T-helper 2 cell (primary cell): ENCODE measurements at regions not wholly inside any gene's neighbourhood (a gene's known extent, or its start where the extent isn't known, plus 50 kb on each side); places are given as distances from the start of the nearest gene placed in this dataset.

ENCODE experiments used
- DNase-seq, 5 experiments: peaks; one replicate each; pipeline versions ENCODE4 v3.0.0 to v3.0.0-alpha.2; 2012 to 2022

DNA sequence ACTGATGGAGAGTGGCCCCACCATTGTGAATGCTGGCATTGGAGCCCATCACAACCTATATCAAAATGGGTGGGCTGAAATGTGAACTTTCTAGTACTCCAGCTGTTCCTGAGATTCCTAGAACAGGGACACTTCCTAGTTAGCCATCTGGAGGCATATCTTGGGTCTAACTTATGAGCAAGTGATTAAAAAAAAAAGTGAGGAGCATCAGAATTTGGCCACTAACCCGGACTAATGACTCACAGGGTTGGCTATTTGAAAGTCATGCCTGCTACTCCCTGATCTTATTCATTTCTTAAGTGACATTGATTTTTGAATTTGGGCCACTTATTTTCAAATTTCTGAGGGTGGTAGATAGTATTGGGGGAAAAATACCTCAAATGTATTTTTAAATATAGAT, 216.6 kb downstream of the HRH4 start:
- DNase-seq, result no peak

DNA sequence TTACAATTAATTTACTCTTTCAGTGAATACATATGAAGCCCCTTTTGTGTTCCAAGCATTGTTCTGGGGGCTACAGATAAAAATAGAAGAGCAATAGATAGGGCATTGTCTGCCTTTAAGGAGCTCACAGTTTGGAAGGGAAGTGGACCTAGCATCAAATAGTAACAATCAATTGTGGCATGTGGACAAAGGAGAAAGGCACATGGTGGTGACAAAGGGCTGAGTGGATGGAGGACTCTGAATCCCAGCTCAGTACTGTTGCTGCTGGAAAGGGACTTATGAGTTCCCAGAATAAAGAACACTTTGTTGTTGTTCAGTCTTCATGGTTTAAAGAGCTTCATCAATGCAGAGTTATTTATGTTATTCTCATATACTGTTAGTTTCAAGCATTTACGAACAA, 217.7 kb downstream of the HRH4 start:
- DNase-seq, result no peak

DNA sequence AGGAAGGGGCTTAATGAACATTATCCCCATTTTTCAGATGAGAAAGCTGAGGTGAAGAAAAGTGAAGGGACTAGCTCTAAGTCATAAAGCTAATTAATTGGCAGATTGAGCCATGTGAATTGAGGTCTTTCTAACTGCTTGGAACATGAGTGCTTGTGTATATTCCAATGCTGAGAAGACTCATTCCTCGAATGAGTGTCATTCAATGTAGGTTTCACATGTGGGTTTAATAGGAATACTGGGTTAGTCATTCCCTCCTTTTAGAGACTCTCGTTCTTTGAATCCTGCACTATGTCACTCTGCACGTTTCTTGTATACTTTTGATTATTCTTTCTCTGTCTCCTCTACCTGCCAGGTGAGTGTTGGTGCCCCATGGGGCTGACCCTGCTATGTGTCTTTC, 218.2 kb downstream of the HRH4 start:
- DNase-seq, result peak in 1 of 5 experiments; percentile 17

DNA sequence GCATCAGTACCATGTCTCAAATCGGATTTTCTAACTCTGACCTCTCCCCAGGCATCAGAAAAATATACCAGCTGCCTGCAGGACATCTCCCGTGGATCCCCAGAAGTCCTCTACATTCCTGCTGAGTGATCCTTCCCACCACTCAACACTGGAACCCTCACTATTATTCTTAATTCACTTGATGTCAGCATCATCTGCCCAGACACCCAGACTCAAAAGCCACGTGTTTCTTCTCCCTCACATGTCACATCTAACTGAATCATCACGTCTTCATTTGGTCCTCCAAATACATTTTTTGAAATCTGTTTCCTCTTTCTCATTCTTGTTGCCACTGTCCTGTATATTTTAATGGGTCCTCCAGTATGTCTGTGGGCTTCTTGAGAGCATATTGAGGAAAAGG, 218.6 kb downstream of the HRH4 start:
- no peak for DNase-seq

DNA sequence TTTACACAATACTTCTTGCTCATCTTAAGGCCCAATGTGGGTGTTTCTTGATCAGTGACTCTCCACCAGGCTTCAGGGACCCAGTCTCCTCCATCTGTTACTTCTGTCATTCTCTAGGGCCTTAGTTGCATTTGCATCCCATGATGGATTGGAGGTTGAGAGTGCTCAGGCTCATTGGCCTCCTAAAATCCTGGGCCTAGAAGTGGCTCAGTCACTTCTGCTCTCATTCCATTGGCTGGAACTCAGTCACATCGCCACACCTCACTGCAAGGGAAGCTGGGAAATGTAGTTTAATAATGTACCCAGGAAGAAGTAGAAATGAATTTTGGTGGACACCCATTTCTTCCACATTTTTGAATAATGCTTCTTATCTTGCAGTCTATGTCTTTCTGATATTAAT, 223.5 kb downstream of the HRH4 start:
- no peak for DNase-seq

DNA sequence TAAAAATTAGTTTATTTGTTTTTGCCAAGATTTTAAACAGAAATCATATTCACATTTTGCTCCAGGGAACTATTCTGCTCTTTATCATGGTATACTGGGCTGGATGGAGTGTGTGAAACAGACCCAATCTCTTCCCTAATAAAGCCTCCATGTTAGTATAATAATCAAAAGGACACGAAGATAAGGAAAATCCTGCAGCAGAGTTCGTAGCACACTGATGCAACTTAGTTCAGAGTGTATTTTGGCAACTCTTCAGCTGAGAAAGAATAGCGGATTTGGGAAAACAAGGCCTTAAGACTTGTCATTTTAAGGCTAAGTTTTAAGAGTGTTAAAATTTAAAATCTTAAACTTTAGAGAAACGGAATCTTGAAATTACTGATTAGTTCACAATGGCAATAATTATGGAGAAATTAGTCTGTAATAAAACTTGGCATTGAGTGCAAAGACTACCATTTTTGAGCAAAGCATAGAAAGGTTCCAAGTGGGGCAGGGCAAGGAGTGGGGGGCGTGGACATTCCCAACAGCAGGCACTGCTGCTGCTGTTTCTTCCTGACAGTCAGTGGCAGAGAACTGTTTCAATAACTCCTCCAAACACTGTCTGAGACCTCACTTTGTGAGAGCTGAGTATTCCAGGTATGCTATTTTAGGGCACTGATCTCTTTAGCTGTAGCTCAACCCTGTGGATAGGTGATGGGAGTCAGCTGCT, 225.0 kb downstream of the HRH4 start:
- DNase-seq, result no peak

DNA sequence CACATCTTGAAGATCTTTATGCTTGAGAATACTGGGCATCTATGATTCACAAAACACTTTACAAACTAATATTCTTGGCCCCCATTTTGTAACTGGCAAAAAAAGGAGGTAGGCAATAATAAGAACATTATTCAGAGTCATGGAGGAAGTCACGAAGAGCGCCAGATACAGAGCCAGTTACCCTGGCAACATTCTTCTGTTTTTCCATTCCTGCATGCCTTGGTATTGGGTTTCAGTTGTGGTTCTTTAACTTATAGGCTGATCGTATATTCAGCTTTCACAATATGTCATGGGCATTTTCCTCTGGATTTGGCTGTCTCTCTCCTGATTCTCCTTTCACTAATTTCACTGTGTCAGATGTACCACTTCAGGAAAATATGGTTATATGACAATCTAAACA, 234.7 kb downstream of the HRH4 start:
- DNase-seq, result no peak

DNA sequence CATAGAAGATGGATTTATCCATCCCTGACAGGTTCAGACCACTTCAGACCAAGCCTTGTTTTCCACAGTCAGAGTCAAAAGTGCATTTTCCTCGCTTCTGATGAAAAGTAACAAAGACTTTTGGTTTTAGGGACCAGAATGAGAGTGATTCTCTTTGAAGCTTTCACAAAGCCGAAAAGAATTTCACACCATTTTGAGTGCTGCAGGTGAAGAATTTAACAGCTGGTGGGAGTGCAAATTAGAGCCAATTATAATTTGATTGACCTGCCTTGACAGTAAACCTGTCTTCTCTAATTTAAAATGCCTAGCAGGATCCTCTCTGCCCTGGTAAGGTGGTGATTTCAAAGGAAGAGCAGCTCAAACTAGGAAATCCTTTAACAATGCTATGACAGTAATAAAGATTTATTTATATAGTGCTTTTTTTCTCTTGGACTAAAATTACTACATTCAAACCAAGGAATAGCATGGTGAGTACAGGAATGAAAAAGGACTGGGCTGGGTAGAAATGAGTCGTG, 241.6 kb downstream of the HRH4 start:
- no peak for DNase-seq

DNA sequence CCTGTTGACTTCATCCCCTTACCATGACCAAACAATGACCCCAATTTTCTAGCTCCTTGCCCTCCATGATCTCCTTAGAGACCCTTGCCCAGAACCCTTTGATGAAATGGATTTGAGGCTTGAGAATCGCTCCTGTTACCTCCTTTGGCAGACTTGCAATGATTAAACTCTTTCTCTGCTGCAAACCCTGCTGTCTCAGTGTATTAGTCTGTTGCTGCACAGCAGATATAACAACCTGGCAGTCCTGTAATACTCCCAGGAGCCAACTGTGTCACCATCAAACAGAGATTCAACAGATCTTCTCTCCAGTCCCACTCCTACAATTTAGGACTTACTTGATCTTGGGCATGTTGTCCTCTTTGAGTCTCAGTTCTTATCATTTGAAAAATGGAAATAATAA, 242.9 kb downstream of the HRH4 start:
- no peak for DNase-seq

DNA sequence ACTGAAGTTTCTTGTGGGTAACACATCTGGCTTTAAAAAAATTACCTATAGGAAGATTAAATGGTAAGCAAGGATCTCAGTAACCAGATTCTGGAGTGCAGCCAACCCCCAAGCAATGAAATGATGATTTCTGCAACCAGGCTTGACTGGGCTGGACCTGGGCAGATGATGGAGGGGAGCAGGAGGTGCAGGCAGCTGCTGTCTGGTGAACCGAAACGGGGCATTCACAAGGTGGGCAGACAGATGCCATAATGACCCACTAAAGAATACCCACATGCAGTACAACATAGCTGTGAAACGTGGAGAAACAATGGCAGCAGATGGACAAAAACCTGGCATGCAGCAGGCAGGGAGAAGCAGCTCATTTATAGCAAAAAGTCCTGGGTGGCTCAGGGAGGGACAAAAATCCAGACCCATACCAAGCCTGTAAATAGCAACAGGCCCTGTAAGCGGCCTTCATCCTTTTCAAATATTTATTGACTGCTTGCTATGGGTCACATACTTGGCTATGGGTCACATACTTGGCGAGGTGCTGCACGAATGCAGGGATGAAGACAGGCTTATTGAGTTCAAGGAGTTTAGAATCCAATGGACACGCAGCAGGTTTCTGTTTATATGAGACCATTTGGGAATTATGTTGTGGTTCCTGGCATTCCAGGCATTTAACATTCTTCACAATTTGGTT, 244.7 kb downstream of the HRH4 start:
- DNase-seq, result no peak

DNA sequence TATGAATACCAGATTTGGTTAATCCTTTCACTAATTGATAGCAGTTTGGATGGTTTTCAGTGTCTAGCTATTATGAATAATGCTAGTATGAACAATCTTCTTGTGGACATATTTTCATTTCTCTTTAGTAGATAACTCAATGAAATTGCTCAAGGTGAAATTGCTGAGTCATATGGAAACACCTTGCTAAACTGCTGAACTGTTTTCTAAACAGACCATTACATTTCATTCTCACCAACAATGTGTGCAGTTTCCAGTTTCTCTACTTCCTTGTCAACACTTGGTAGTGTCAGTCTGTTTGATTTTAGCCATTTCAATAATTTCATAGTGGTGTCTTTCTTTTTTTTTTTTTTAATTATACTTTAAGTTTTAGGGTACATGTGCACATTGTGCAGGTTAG, 250.0 kb downstream of the HRH4 start:
- peak in 1 of 5 experiments; percentile 53 for DNase-seq

DNA sequence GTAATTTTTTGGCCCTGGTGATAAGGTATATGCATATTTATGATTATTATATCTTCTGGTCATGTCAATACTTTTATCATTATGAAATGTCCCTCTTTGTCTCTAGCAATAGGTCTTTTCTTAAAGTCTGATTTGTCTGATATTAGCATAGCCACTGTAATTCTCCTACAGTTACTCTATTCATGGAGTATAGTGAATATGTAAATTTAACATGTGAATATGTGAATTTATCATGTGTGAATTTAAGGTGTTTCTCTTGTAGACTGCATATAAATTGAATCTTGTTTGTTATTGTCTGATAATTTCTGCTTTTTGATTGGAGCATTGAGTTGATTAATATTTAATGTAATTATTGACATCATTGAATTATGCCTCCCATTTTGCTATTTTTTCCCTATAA, 259.4 kb downstream of the HRH4 start:
- DNase-seq, result no peak

DNA sequence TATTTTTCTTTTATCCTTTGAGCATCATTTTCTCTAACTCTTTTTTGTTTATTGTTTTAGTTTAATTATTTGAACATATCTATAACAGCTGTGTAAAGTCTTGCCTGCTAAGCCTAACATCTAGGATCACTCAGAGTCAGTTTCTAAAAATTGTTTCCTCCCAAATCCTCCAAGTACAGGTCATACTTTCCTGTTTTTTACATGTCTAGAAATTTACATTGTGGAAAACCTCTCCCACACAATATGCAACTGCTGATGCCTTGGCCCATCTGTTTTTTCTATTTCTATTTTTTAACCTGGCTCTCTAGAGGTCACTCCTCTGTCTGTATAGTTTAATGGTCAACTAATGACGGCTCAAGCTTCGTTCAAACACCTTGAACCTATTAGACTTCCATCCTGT, 261.0 kb downstream of the HRH4 start:
- no peak for DNase-seq

DNA sequence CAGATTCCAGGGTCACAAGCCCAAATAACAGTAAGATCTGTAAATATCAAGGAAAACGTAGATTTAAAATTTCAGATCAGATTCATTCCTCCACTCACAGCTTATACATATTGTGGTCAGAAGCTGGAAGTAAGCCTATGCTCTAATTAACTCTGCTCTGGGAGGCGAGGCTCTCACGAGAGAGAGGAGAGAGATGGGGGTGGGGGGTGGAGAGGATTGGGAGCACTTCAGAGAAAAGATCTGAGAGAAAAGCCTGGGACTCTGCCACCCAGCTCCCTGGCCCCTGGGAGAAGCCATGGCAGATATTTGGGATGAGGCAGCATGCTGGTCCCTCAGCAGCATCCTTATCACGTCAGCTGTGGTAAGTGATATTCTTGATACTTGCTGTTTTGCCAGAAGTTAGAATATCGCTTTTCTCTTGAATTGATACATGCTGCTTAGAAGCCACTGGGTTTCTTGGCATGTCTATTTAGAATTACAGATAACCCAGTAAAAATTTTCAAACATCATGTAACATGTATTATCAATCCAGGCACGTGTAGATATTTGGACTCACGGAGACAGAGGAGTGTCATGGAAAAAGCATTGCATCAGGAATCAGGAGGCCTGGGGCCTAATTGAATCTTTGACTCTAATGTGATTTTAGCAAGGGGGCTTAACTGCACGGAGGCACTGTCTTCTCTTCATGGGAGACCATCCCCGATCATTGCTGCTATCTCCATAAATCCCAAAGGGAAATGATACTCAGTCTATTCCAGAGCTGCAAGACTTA, 265.4 kb downstream of the HRH4 start:
- no peak for DNase-seq

DNA sequence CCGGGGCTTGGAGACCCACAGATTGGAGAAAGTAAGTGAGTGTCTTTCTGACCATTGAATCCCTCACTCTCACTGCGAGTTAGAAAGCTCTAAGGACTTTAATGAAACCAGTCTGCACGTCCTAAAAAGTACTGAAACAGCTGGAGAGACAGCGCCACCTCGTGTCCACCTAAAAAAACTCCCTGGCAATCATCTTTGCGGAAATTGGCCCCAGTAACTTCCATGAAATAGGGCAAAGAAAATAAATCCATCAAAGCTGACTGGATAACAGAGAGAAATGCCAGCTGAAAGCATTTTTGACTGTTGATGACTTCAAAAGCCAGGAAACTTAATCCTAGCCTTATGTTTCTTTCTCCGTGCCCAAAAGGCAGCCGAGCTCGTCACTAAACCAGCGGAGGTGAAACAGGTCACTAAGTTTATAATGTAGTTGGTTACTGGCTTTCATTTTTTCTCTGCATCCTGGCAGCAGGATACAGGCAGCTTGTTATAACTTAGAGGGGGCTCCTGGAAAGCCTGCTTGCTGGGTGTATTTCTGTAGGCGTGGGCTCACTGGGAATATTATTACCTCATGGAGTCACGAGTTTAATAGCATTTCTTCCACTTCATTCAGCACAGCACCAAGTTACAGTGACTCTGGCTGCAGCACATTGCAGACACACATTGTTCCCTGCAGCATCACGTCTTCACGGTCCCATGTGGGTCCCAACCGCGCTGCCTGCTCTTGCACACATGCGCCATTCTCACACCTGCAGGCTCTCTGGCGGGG, 266.5 kb downstream of the HRH4 start:
- peak in 4 of 5 experiments; percentile 15 to 70 (median 24) for DNase-seq

DNA sequence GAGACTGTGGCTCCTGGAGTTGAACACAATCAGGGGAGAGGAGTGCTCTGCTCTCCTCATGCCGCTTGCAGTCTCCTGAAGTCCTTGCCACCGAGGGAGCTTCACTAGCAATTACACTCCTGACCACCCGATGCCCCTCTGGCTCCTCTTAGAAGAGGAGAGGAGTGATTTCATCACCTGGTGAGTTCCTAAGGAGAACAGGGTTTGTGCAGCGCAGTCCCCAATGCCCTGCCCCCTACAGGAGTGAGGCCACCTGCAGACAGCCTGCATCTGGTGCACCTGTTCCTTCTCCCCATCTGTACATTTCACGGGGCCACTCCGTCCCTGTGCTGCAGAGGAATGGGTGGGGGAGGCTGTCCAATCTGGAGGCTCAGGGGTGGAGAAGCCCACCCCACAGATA, 267.2 kb downstream of the HRH4 start:
- no peak for DNase-seq

DNA sequence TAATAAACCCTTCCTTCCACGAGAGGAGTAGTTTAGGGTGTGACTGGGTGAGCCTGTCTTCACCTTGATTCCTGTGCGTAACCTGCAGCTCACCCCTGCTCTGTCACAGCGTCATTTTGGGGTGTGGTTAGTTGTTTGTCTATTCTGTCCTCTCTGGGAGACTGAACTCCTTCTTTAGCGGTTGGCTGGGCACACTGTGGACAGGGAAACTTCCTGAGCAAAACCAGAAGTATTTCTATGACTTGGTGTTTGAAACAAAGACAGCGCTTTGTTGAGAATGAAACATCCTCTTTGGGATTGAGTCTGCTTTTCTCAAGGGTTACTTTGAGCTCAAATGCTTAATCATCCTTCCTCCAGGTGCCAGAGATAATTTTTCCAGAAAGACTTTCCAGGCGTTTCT, 270.7 kb downstream of the HRH4 start:
- no peak for DNase-seq

DNA sequence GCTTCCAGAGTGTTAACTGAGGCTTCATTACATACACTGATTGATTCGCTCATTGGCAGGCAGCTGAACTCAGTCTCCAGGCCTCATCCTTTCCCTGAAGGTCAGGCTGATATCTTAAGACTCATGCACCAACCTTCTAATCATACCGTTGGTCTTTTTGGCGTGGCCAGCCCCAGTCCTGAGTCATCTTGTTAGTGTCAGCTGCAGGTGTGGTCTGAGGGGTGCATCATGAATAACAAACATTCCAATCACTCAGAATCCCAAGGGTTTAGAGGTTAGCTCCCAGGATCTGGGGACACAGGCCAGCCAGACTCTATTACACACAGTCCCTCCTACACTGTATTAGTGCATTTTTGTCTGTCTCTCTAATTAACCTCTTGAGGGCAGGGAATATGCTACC, 271.5 kb downstream of the HRH4 start:
- DNase-seq, result no peak

DNA sequence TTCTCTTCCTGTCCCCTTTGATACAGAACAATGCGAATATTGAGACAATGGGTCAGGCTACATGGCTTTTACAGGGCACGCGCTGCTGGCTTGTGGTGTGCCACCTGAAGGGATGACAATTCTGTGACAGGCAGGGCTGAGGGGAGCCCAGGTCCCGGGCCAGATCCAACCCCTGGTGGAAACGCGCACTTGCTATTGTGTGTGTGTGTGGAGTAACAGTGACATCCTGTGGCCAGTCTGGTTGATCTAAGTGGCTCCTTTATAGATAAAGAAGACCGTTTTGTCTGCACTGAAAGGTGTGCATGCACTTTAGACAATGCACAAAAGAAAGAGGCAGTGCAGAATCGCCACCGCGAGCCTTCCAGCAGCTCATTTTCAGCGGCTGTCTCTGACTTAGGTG, 273.6 kb downstream of the HRH4 start:
- no peak for DNase-seq

DNA sequence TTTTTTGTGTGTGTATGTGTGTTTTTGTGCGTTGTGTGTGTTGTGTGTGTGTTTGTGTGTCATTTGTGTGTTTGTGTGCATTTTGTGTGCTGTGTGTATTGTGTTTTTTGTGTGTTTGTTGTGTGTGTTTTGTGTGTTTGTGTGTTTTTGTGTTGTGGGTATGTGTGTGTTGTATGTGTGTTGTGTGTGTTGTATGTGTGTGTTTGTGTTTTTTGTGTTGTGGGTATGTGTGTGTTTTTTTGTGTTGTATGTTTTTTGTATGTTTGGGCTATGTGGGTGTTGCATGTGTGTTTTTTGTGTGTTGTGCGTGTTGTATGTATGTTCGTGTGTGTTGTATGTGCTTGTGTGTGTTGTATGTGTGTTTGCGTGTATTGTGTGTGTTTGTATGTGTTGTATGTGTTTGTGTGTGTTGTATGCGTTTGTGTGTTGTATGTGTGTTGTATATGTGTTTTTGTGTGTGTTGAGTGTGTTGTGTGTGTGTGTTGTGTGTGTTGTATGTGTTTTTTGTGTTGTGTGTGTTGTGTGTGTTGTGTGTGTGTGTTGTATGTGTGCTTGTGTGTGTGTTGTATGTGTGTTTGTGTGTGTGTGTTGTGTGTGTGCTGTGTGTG, 275.3 kb downstream of the HRH4 start:
- DNase-seq, result no peak

DNA sequence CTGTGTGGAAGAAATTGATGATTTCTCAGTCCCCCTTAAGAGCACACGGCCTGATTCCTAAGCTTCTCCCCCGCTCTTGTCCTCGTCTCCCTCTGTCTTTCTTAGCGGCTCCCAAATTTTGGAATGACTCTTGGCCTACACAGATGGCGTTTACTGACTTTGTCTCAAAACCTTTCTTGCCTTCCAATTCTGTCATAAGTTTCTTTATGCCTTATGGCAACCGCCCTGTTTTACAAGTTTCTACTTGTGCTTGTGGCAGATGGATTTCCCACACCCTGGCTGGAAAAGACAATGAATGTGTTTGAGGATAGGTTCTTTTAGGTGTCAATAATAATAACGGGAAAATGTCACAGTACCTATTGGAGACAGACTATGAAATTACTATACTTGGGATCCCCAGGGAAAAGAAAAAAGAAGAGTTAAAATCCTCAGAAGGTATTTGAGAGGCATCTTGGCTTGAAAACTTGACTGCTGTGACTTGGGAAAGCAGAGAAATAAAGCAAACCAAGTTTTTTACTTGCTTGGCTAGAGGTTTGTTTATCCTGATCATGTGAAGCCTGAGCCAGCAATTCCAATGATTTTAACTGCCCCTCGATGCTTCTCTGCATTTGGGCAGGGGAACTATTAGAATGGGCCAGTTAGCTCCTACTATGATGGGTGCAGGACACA, 276.4 kb downstream of the HRH4 start:
- no peak for DNase-seq

DNA sequence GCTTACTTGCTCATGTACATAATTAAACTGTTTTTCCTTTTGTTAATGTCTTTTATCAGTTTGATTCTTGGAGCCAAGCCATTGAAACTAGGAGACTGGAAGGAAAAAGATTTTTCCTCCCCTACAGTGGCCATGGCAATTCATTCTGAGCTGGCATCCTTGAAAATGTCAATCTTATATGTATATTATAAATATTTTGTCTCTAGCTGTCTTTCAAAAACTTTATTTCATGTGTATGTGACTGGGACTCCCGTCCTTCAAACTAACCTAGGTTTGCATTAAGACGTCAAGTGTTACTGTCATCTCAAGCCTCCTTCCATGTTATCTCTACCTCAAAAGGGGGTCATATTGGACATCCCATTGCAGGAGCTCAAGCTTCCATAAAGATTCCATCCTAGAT, 280.4 kb downstream of the HRH4 start:
- no peak for DNase-seq
